HCT116 (cell line): ENCODE measurements at regions not wholly inside any gene's neighbourhood (a gene's known extent, or its start where the extent isn't known, plus 50 kb on each side); places are given as distances from the start of the nearest gene placed in this dataset.

Experiments used
- ATAC-seq: fragments of 200-7000 bp; cut with Tn5 transposase; 2 replicates; pipeline ENCODE4 v1.9.1; 2020; ENCODE audit warnings: mild to moderate bottlenecking, moderate library complexity
- BruUV-seq: library from RNA; stranded (reverse); fragments of 400-500 nt; replicated peaks from 2 replicates; lab custom pipeline; 2021; lab: Mats Ljungman, UMichigan
- CTCF ChIA-PET: fragments of 300-600 bp; sonication (Branson Sonifier 250); formaldehyde crosslinking; loops from one replicate; lab custom pipeline; 2021; ENCODE audit warnings: antibody characterized with exemption; lab: Charles Lee
- POLR2A ChIA-PET: fragments of 300-600, 350-600 bp; sonication (Branson Sonifier 250); formaldehyde crosslinking; loops from one replicate; lab custom pipeline; 2021; ENCODE audit warnings: antibody characterized with exemption; lab: Charles Lee
- RAD21 ChIA-PET, 2 experiments: fragments of 300-600 bp; sonication (Branson Sonifier 250); formaldehyde crosslinking; loops; one replicate each; lab custom pipeline; 2023; ENCODE audit warnings: low total read pairs in 2 of 2; ENCODE audit not compliant: uncharacterized antibody in 2 of 2, unreplicated experiment in 2 of 2, low non-redundant PET in 1 of 2; lab: Charles Lee
- DNase-seq: peaks from one replicate; pipeline ENCODE4 v3.0.0-alpha.2; 2010; ENCODE audit warnings: low read depth, low spot score
- H2AFZ ChIP-seq: fragments of 200-600 bp; shearing (Covaris generic), sonication (generic); 2 replicates; pipeline ENCODE4 v1.6.1; 2017; ENCODE audit warnings: low read depth, mixed run types, mixed read lengths, antibody characterized with exemption, low read length; ENCODE audit not compliant: poor library complexity, severe bottlenecking
- H3K27ac ChIP-seq: 2 replicates; pipeline ENCODE4 v1.5.1; 2012; ENCODE audit warnings: low read depth, low read length
- H3K27me3 ChIP-seq: fragments of 200-600 bp; sonication (generic); 2 replicates; pipeline ENCODE4 v1.6.1; 2016; ENCODE audit warnings: mixed run types, low read length, mixed read lengths; ENCODE audit not compliant: insufficient read depth
- H3K36me3 ChIP-seq, 2 experiments: fragments of 200-500 bp in 1 of 2; fragments of 200-600 bp in 1 of 2; sonication (Bioruptor generic) in 1 of 2; sonication (generic) in 1 of 2; 2 replicates each; pipeline versions ENCODE4 v1.5.1 to v1.6.1; 2014 to 2016; ENCODE audit warnings: low read length in 2 of 2, inconsistent platforms in 1 of 2, mixed read lengths in 1 of 2, mixed run types in 1 of 2; ENCODE audit not compliant: insufficient read depth in 2 of 2, control insufficient read depth in 1 of 2
- H3K4me1 ChIP-seq, 2 experiments: fragments of 200-600 bp in 1 of 2; sonication (generic) in 1 of 2; 2 replicates each; pipeline versions ENCODE4 v1.5.1 to v1.6.1; 2012 to 2017; ENCODE audit warnings: low read length in 2 of 2, inconsistent platforms in 1 of 2, mild to moderate bottlenecking in 1 of 2, mixed read lengths in 1 of 2, mixed run types in 1 of 2, moderate library complexity in 1 of 2; ENCODE audit not compliant: insufficient read depth in 2 of 2, control insufficient read depth in 1 of 2
- H3K4me2 ChIP-seq: fragments of 200-600 bp; sonication (generic); 2 replicates; pipeline ENCODE4 v1.6.1; 2017; ENCODE audit warnings: mixed run types, low read length, mixed read lengths
- H3K4me3 ChIP-seq, 2 experiments: fragments of 200-600 bp in 1 of 2; sonication (generic) in 1 of 2; replicated peaks in 1 of 2; 2 replicates each; pipeline ENCODE4 v1.5.1; 2011 to 2016; ENCODE audit warnings: low read length in 2 of 2, control low read depth in 1 of 2, low read depth in 1 of 2, mild to moderate bottlenecking in 1 of 2, mixed read lengths in 1 of 2, mixed run types in 1 of 2
- H3K79me2 ChIP-seq: fragments of 200-600 bp; sonication (generic); 2 replicates; pipeline ENCODE4 v1.6.1; 2017; ENCODE audit warnings: mild to moderate bottlenecking, mixed run types, low read length, moderate library complexity, mixed read lengths; ENCODE audit not compliant: insufficient read depth
- H3K9ac ChIP-seq: fragments of 200-600 bp; sonication (generic); 2 replicates; pipeline ENCODE4 v1.6.1; 2016; ENCODE audit warnings: low read length, mixed read lengths
- H3K9me2 ChIP-seq: fragments of 200-600 bp; sonication (generic), shearing (Covaris generic); 2 replicates; pipeline ENCODE4 v1.6.1; 2017; ENCODE audit warnings: mixed run types, mild to moderate bottlenecking, moderate library complexity; ENCODE audit not compliant: insufficient read depth
- H3K9me3 ChIP-seq, 2 experiments: fragments of 200-500 bp in 1 of 2; fragments of 200-600 bp in 1 of 2; sonication (Bioruptor generic) in 1 of 2; sonication (generic) in 1 of 2; 2 replicates each; pipeline ENCODE4 v1.6.1; 2014 to 2017; ENCODE audit warnings: low read length in 2 of 2, mixed read lengths in 2 of 2, inconsistent platforms in 1 of 2, low read depth in 1 of 2, mild to moderate bottlenecking in 1 of 2, mixed run types in 1 of 2, moderate library complexity in 1 of 2; ENCODE audit not compliant: control insufficient read depth in 1 of 2, insufficient read depth in 1 of 2
- H4K20me1 ChIP-seq: fragments of 200-600 bp; sonication (generic), shearing (Covaris generic); 2 replicates; pipeline ENCODE4 v1.6.1; 2017; ENCODE audit warnings: mixed run types, mild to moderate bottlenecking, moderate library complexity; ENCODE audit not compliant: insufficient read depth
- CEBPB ChIP-seq: IDR thresholded peaks from 2 replicates; pipeline ENCODE4 v1.6.1; 2012; ENCODE audit warnings: low read depth
- EGR1 ChIP-seq: IDR thresholded peaks from 2 replicates; pipeline ENCODE4 v1.6.1; 2012; ENCODE audit warnings: low read depth
- ELF1 ChIP-seq: IDR thresholded peaks from 2 replicates; pipeline ENCODE4 v1.6.1; 2012; ENCODE audit warnings: low read depth, borderline replicate concordance
- EZH2 ChIP-seq: fragments of 200-600 bp; sonication (generic); IDR thresholded peaks from 2 replicates; pipeline ENCODE4 v1.6.1; 2017; ENCODE audit warnings: antibody characterized with exemption, mixed run types
- EZH2phosphoT487 ChIP-seq: fragments of 200-600 bp; IDR thresholded peaks from 2 replicates; pipeline ENCODE4 v1.6.1; 2018; ENCODE audit warnings: antibody characterized with exemption, borderline replicate concordance
- JUND ChIP-seq: IDR thresholded peaks from 2 replicates; pipeline ENCODE4 v1.6.1; 2012
- POLR2A ChIP-seq: IDR thresholded peaks from 2 replicates; pipeline ENCODE4 v1.7.0; 2011; ENCODE audit warnings: borderline replicate concordance; ENCODE audit not compliant: insufficient read depth, insufficient read length; ENCODE audit errors: extremely low read depth
- POLR2AphosphoS5 ChIP-seq: IDR thresholded peaks from 2 replicates; pipeline ENCODE4 v1.6.1; 2011; ENCODE audit warnings: mild to moderate bottlenecking, low read depth, low read length, moderate library complexity
- REST ChIP-seq: IDR thresholded peaks from 2 replicates; pipeline ENCODE4 v1.6.1; 2012; ENCODE audit warnings: low read depth
- SIN3A ChIP-seq: IDR thresholded peaks from 2 replicates; pipeline ENCODE4 v1.6.1; 2012; ENCODE audit warnings: low read depth
- SRF ChIP-seq: IDR thresholded peaks from 2 replicates; pipeline ENCODE4 v1.6.1; 2012; ENCODE audit warnings: low read depth
- TCF7L2 ChIP-seq: IDR thresholded peaks from 2 replicates; pipeline ENCODE4 v1.7.0; 2011; ENCODE audit warnings: borderline replicate concordance, inconsistent platforms; ENCODE audit not compliant: insufficient read depth, insufficient read length; ENCODE audit errors: extremely low read depth
- ZFX ChIP-seq: fragments of 450-650 bp; IDR thresholded peaks from 2 replicates; pipeline ENCODE4 v1.6.1; 2017
- ZNF274 ChIP-seq: fragments of 200-500 bp; sonication (Bioruptor generic); IDR thresholded peaks from 2 replicates; pipeline ENCODE4 v1.6.1; 2014; ENCODE audit warnings: mild to moderate bottlenecking, low read depth, low read length, inconsistent platforms
- intact Hi-C: fragments of 100-400 bp; cut with micrococcal nuclease; formaldehyde crosslinking; loops from 2 replicates; pipeline ENCODE4 v1.10.0; 2022
- TF ChIP-seq, protein P1 (sequence below): IDR thresholded peaks from 2 replicates; pipeline ENCODE4 v1.6.1; 2012
- TF ChIP-seq, protein P2 (sequence below): IDR thresholded peaks from 2 replicates; pipeline ENCODE4 v1.6.1; 2011; ENCODE audit warnings: mild to moderate bottlenecking, low read length, moderate library complexity; ENCODE audit not compliant: insufficient replicate concordance; ENCODE audit errors: extremely low read depth
- TF ChIP-seq, protein P3 (sequence below): IDR thresholded peaks from 2 replicates; pipeline ENCODE4 v1.6.1; 2012

- H3K36me3 ChIP-seq = no peaks in the 10 kb centered on the region
- no peak for DNase-seq
- no peaks in the 10 kb centered on the region for H3K9me3 ChIP-seq
- H4K20me1 ChIP-seq = no peaks in the 10 kb centered on the region
- no peak overlapping the region for H3K27ac ChIP-seq
- no peak overlapping the region for H3K9ac ChIP-seq
- RAD21 ChIA-PET = no interaction called here
- no peak overlapping the region for H3K4me2 ChIP-seq
- no peaks in the 10 kb centered on the region for H3K79me2 ChIP-seq
- H3K27me3 ChIP-seq = no peaks in the 10 kb centered on the region
- TF ChIP-seq EZH2 = no peak
- TF ChIP-seq POLR2A = no peak
- TF ChIP-seq TCF7L2 = no peak
- TF ChIP-seq, protein P1, sequence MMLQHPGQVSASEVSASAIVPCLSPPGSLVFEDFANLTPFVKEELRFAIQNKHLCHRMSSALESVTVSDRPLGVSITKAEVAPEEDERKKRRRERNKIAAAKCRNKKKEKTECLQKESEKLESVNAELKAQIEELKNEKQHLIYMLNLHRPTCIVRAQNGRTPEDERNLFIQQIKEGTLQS = no peak
- TF ChIP-seq SIN3A = no peak
- no peak for TF ChIP-seq REST
- TF ChIP-seq JUND = no peak
- TF ChIP-seq, protein P2, sequence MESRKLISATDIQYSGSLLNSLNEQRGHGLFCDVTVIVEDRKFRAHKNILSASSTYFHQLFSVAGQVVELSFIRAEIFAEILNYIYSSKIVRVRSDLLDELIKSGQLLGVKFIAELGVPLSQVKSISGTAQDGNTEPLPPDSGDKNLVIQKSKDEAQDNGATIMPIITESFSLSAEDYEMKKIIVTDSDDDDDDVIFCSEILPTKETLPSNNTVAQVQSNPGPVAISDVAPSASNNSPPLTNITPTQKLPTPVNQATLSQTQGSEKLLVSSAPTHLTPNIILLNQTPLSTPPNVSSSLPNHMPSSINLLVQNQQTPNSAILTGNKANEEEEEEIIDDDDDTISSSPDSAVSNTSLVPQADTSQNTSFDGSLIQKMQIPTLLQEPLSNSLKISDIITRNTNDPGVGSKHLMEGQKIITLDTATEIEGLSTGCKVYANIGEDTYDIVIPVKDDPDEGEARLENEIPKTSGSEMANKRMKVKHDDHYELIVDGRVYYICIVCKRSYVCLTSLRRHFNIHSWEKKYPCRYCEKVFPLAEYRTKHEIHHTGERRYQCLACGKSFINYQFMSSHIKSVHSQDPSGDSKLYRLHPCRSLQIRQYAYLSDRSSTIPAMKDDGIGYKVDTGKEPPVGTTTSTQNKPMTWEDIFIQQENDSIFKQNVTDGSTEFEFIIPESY = no peak
- no peak for TF ChIP-seq EZH2phosphoT487
- no peak for TF ChIP-seq ELF1
- TF ChIP-seq ZFX = no peak
- TF ChIP-seq, protein P3, sequence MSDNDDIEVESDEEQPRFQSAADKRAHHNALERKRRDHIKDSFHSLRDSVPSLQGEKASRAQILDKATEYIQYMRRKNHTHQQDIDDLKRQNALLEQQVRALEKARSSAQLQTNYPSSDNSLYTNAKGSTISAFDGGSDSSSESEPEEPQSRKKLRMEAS = no peak
- no peak for TF ChIP-seq ZNF274
- no peak for TF ChIP-seq EGR1
- TF ChIP-seq CEBPB = no peak
- TF ChIP-seq SRF = no peak
- TF ChIP-seq POLR2AphosphoS5 = no peak
- intact Hi-C loops = no loop called here
- no peak for ATAC-seq
- POLR2A ChIA-PET = no interaction called here
- H2AFZ ChIP-seq = no peak overlapping the region
- CTCF ChIA-PET = no interaction called here
- H3K4me3 ChIP-seq = no peak overlapping the region
- no peaks in the 10 kb centered on the region for H3K4me1 ChIP-seq
- H3K9me2 ChIP-seq = no peaks in the 10 kb centered on the region
- no TSS peak for BruUV-seq
These were observed 436.2 kb downstream of the DTWD2 start for GRCh38 chr5:118552146-118552545.
